HCT116 (cell line): ENCODE measurements at regions not wholly inside any gene's neighbourhood (a gene's known extent, or its start where the extent isn't known, plus 50 kb on each side); places are given as distances from the start of the nearest gene placed in this dataset.

Source experiments
- CEBPB ChIP-seq: IDR thresholded peaks from 2 replicates; pipeline ENCODE4 v1.6.1; 2012; ENCODE audit warnings: low read depth
- CTCF ChIP-seq, 3 experiments: fragments of 200-600 bp in 1 of 3; sonication (generic) in 1 of 3; IDR thresholded peaks in 2 of 3; conservative IDR thresholded peaks in 1 of 3; 2 replicates each; pipeline ENCODE4 v1.5.1; 2012 to 2017; ENCODE audit warnings: low read depth in 2 of 3, low read length in 2 of 3, antibody characterized with exemption in 1 of 3, borderline replicate concordance in 1 of 3, control low read depth in 1 of 3, mild to moderate bottlenecking in 1 of 3, mixed read lengths in 1 of 3, mixed run types in 1 of 3, moderate library complexity in 1 of 3; ENCODE audit not compliant: insufficient read depth in 1 of 3
- EZH2phosphoT487 ChIP-seq: fragments of 200-600 bp; IDR thresholded peaks from 2 replicates; pipeline ENCODE4 v1.6.1; 2018; ENCODE audit warnings: antibody characterized with exemption, borderline replicate concordance
- FOSL1 ChIP-seq: IDR thresholded peaks from 2 replicates; pipeline ENCODE4 v1.6.1; 2012; ENCODE audit warnings: low read depth
- POLR2A ChIP-seq: IDR thresholded peaks from 2 replicates; pipeline ENCODE4 v1.7.0; 2011; ENCODE audit warnings: borderline replicate concordance; ENCODE audit not compliant: insufficient read depth, insufficient read length; ENCODE audit errors: extremely low read depth
- POLR2AphosphoS5 ChIP-seq: IDR thresholded peaks from 2 replicates; pipeline ENCODE4 v1.6.1; 2011; ENCODE audit warnings: mild to moderate bottlenecking, low read depth, low read length, moderate library complexity
- RAD21 ChIP-seq: IDR thresholded peaks from 2 replicates; pipeline ENCODE4 v1.6.1; 2012; ENCODE audit warnings: low read depth, mild to moderate bottlenecking
- REST ChIP-seq: IDR thresholded peaks from 2 replicates; pipeline ENCODE4 v1.6.1; 2012; ENCODE audit warnings: low read depth
- SP1 ChIP-seq: IDR thresholded peaks from 2 replicates; pipeline ENCODE4 v1.6.1; 2012; ENCODE audit warnings: low read depth
- YY1 ChIP-seq: IDR thresholded peaks from 2 replicates; pipeline ENCODE4 v1.6.1; 2011; ENCODE audit warnings: low read length, low read depth, moderate library complexity, mild to moderate bottlenecking; ENCODE audit not compliant: insufficient replicate concordance; ENCODE audit errors: extremely low read depth

DNA sequence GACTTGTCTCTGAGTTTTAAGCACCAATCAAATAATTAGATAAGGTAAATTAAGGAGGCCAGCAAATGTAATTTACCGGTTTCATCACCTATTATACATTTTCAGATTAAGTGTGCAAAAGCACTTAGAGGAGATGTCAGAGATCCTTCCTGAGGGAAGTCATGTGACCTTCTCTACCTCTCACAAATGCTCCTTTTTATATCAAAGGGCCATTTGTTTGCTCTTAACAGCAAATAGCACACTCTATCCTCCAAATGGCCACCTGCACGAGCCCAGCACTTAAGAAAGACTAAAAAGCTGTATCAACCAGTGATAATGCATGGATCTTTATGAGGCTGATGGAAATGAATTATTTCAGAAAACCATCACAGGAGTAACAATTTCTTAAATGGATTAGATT, 149.4 kb downstream of the ELOVL4 start:
- TF ChIP-seq RAD21: no peak
- TF ChIP-seq CTCF (IDR thresholded peaks at IDR 0.05 in 2 of 3, conservative IDR thresholded peaks at IDR 0.05 in 1 of 3; ENCODE audit: borderline replicate concordance in 1 of 3, insufficient read depth in 1 of 3, low read depth in 2 of 3, low read length in 2 of 3): no peak
- TF ChIP-seq POLR2A: no peak
- no peak for TF ChIP-seq REST
- TF ChIP-seq EZH2phosphoT487: no peak
- TF ChIP-seq YY1: no peak
- TF ChIP-seq CEBPB: no peak
- no peak for TF ChIP-seq POLR2AphosphoS5
- TF ChIP-seq SP1: no peak
- TF ChIP-seq FOSL1: no peak
